Gastrocnemius medialis (tissue), 4 donors: ENCODE measurements at regions not wholly inside any gene's neighbourhood (a gene's known extent, or its start where the extent isn't known, plus 50 kb on each side); places are given as distances from the start of the nearest gene placed in this dataset.
"Not testable (repeated sequence)": the region's sequence is repeated elsewhere in the genome, so short reads cannot be mapped to it uniquely, and the experiment has no call there.

Source experiments
- ATAC-seq, 2 donors: fragments of 150-250 bp; one replicate each; pipeline ENCODE4 v1.9.1; 2016
- DNase-seq, 2 donors: peaks; one replicate each; pipeline ENCODE4 v3.0.0-alpha.2; 2019
- H3K27ac ChIP-seq, 4 donors: fragments of 200-600 bp; sonication (generic); 1 replicate in 1 of 4; 2 replicates in 3 of 4; pipeline ENCODE4 v1.5.1; 2016 to 2018; ENCODE audit warnings: mild to moderate bottlenecking in 2 of 4, moderate library complexity in 1 of 4
- H3K27me3 ChIP-seq, 3 donors: fragments of 200-600 bp; sonication (generic) in 2 of 3; 1 replicate in 1 of 3; 2 replicates in 2 of 3; pipeline versions ENCODE4 v1.5.1 to v1.6.0; 2016 to 2019; ENCODE audit warnings: mild to moderate bottlenecking in 1 of 3, moderate library complexity in 1 of 3
- H3K36me3 ChIP-seq, 2 donors: fragments of 200-600 bp; sonication (generic) in 1 of 2; one replicate each; pipeline ENCODE4 v1.5.1; 2017 to 2018
- H3K4me1 ChIP-seq, 2 donors: fragments of 200-600 bp; sonication (generic) in 1 of 2; one replicate each; pipeline ENCODE4 v1.5.1; 2016 to 2017; ENCODE audit warnings: mild to moderate bottlenecking in 2 of 2
- H3K4me3 ChIP-seq, 4 donors: fragments of 200-600 bp; sonication (generic) in 3 of 4; 1 replicate in 1 of 4; 2 replicates in 3 of 4; pipeline ENCODE4 v1.5.1; 2016 to 2019; ENCODE audit warnings: mild to moderate bottlenecking in 2 of 4
- H3K9me3 ChIP-seq, 3 donors: fragments of 200-600 bp; sonication (generic) in 2 of 3; 1 replicate in 1 of 3; 2 replicates in 2 of 3; pipeline ENCODE4 v1.5.1; 2016 to 2019
- POLR2A ChIP-seq, 2 donors: fragments of 450-650 bp; IDR thresholded peaks; one replicate each; pipeline ENCODE4 v1.6.1; 2017; ENCODE audit warnings: antibody characterized with exemption in 2 of 2, mild to moderate bottlenecking in 2 of 2, moderate library complexity in 2 of 2
- in situ Hi-C, 4 donors: fragments of 200-750 bp; cut with MboI; loops; one replicate each; pipeline versions ENCODE4 v1.15.0 to v1.8.0; 2017; ENCODE audit warnings: low sequenced_read_pairs in 4 of 4
- intact Hi-C: fragments of 100-400 bp; cut with DNase I; formaldehyde crosslinking; loops from one replicate; pipeline ENCODE4 v1.15.1; 2023; ENCODE audit warnings: low total_unique reads
- TF ChIP-seq, protein P1 (sequence below), 5 experiments: fragments of 450-650 bp in 3 of 5; fragments of 200-600 bp in 2 of 5; sonication (generic) in 2 of 5; IDR thresholded peaks in 4 of 5; conservative IDR thresholded peaks in 1 of 5; 1 replicate in 4 of 5; 2 replicates in 1 of 5; pipeline ENCODE4 v1.5.1; 2016 to 2019; ENCODE audit warnings: antibody characterized with exemption in 5 of 5, mild to moderate bottlenecking in 3 of 5, moderate library complexity in 3 of 5

GRCh38 chr7:45434167-45434784, 139.9 kb upstream of the ADCY1 start:
- H3K27me3 ChIP-seq, result no peaks in the 10 kb centered on the region
- ATAC-seq (no peak), DNase-seq (no peak)
- intact Hi-C loops, result no loop called here
- H3K4me1 ChIP-seq, result no peaks in the 10 kb centered on the region
- H3K27ac ChIP-seq, result no peak overlapping the region
- no peaks in the 10 kb centered on the region for H3K36me3 ChIP-seq
- H3K9me3 ChIP-seq, result no peaks in the 10 kb centered on the region
- in situ Hi-C loops, result no loop called here
- no peak overlapping the region for H3K4me3 ChIP-seq
- TF ChIP-seq, protein P1, sequence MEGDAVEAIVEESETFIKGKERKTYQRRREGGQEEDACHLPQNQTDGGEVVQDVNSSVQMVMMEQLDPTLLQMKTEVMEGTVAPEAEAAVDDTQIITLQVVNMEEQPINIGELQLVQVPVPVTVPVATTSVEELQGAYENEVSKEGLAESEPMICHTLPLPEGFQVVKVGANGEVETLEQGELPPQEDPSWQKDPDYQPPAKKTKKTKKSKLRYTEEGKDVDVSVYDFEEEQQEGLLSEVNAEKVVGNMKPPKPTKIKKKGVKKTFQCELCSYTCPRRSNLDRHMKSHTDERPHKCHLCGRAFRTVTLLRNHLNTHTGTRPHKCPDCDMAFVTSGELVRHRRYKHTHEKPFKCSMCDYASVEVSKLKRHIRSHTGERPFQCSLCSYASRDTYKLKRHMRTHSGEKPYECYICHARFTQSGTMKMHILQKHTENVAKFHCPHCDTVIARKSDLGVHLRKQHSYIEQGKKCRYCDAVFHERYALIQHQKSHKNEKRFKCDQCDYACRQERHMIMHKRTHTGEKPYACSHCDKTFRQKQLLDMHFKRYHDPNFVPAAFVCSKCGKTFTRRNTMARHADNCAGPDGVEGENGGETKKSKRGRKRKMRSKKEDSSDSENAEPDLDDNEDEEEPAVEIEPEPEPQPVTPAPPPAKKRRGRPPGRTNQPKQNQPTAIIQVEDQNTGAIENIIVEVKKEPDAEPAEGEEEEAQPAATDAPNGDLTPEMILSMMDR (IDR thresholded peaks at IDR 0.05 in 4 of 5, conservative IDR thresholded peaks at IDR 0.05 in 1 of 5), result no peak
- TF ChIP-seq POLR2A (IDR thresholded peaks at IDR 0.05), result no peak

- no peaks in the 10 kb centered on the region for H3K27me3 ChIP-seq
- DNase-seq, result no peak
- no peak overlapping the region for H3K27ac ChIP-seq
- no peaks in the 10 kb centered on the region for H3K9me3 ChIP-seq
- no peak for ATAC-seq
- H3K4me1 ChIP-seq, result no peaks in the 10 kb centered on the region
- no peak overlapping the region for H3K4me3 ChIP-seq
- intact Hi-C loops (no loop called here), in situ Hi-C loops (no loop called here)
- H3K36me3 ChIP-seq, result no peaks in the 10 kb centered on the region
- TF ChIP-seq POLR2A (IDR thresholded peaks at IDR 0.05), result no peak
- TF ChIP-seq, protein P1 (IDR thresholded peaks at IDR 0.05 in 4 of 5, conservative IDR thresholded peaks at IDR 0.05 in 1 of 5), result no peak
Observed at GRCh38 chr7:45435131-45435530, 139.0 kb upstream of the ADCY1 start.

- no peak overlapping the region for H3K27ac ChIP-seq
- no peaks in the 10 kb centered on the region for H3K36me3 ChIP-seq
- ATAC-seq (peak in 1 of 2 donors; percentile 68), DNase-seq (no peak)
- no peaks in the 10 kb centered on the region for H3K27me3 ChIP-seq
- no peak overlapping the region for H3K4me3 ChIP-seq
- no peaks in the 10 kb centered on the region for H3K9me3 ChIP-seq
- intact Hi-C loops (loop anchor here (2.0 kb wide), 1 partner anchor 27 kb away; no protein-coding TSS in a partner anchor), in situ Hi-C loops (no loop called here)
- no peak for TF ChIP-seq POLR2A (IDR thresholded peaks at IDR 0.05)
- TF ChIP-seq, protein P1 (IDR thresholded peaks at IDR 0.05 in 4 of 5, conservative IDR thresholded peaks at IDR 0.05 in 1 of 5), result no peak
- no peaks in the 10 kb centered on the region for H3K4me1 ChIP-seq
Observed at GRCh38 chr7:45435846-45436245, 138.3 kb upstream of the ADCY1 start.

GRCh38 chr7:45440776-45441175, 133.4 kb upstream of the ADCY1 start:
- H3K4me1 ChIP-seq, H3K9me3 ChIP-seq, in situ Hi-C loops, H3K4me3 ChIP-seq, H3K27me3 ChIP-seq, H3K27ac ChIP-seq, H3K36me3 ChIP-seq, ATAC-seq, DNase-seq, intact Hi-C loops: not testable (repeated sequence)

- Histone ChIP-seq H3K27ac (no peak overlapping the region), H3K27me3 (no peaks in the 10 kb centered on the region), H3K4me3 (no peak overlapping the region), H3K4me1 (no peaks in the 10 kb centered on the region), H3K9me3 (no peaks in the 10 kb centered on the region), H3K36me3 (no peaks in the 10 kb centered on the region)
- no peak for TF ChIP-seq POLR2A (IDR thresholded peaks at IDR 0.05)
- TF ChIP-seq, protein P1 (IDR thresholded peaks at IDR 0.05 in 4 of 5, conservative IDR thresholded peaks at IDR 0.05 in 1 of 5), result no peak
- DNase-seq, result no peak
- in situ Hi-C loops, result no loop called here
- intact Hi-C loops, result no loop called here
- no peak for ATAC-seq
Observed at GRCh38 chr7:45443263-45443662, 130.9 kb upstream of the ADCY1 start.
